HL-60 (cell line): ENCODE measurements at regions not wholly inside any gene's neighbourhood (a gene's known extent, or its start where the extent isn't known, plus 50 kb on each side); places are given as distances from the start of the nearest gene placed in this dataset.

Experiments
- DNase-seq, 2 experiments: peaks; one replicate each; pipeline ENCODE4 v3.0.0-alpha.2; 2010 to 2020; ENCODE audit warnings: low read depth in 1 of 2, low spot score in 1 of 2
- H3K27ac ChIP-seq: fragments of 250-450 bp; sonication (Bioruptor Pico); replicated peaks from 2 replicates; pipeline ENCODE4 v1.5.1; 2020; ENCODE audit warnings: mild to moderate bottlenecking, moderate library complexity
- H3K27me3 ChIP-seq: fragments of 250-450 bp; sonication (Bioruptor Pico); 2 replicates; pipeline ENCODE4 v1.5.1; 2021; ENCODE audit warnings: mild to moderate bottlenecking, moderate library complexity; ENCODE audit not compliant: insufficient read depth, poor library complexity, severe bottlenecking
- H3K4me3 ChIP-seq: replicated peaks from 2 replicates; pipeline ENCODE4 v1.5.1; 2011; ENCODE audit warnings: mild to moderate bottlenecking, control low read depth, low read length; ENCODE audit not compliant: insufficient read depth
- CTCF ChIP-seq: IDR thresholded peaks from one replicate; pipeline ENCODE4 v1.5.1; 2011; ENCODE audit warnings: low read length, control low read depth, inconsistent platforms; ENCODE audit not compliant: insufficient read depth
- GABPA ChIP-seq: IDR thresholded peaks from 2 replicates; pipeline ENCODE4 v1.6.1; 2012; ENCODE audit warnings: low read depth
- POLR2AphosphoS5 ChIP-seq: IDR thresholded peaks from 2 replicates; pipeline ENCODE4 v1.6.1; 2012; ENCODE audit warnings: low read depth
- REST ChIP-seq: IDR thresholded peaks from 2 replicates; pipeline ENCODE4 v1.6.1; 2012; ENCODE audit warnings: low read depth; ENCODE audit not compliant: insufficient replicate concordance
- SPI1 ChIP-seq: IDR thresholded peaks from 2 replicates; pipeline ENCODE4 v1.6.1; 2012; ENCODE audit warnings: low read depth, mild to moderate bottlenecking, borderline replicate concordance

- H3K27ac ChIP-seq, result no peak overlapping the region
- H3K27me3 ChIP-seq, result peaks cover 2% of the 10 kb centered on the region
- DNase-seq, result no peak
- H3K4me3 ChIP-seq, result no peak overlapping the region
- TF ChIP-seq REST (no peak), POLR2AphosphoS5 (no peak), CTCF (no peak), GABPA (no peak), SPI1 (no peak)
Measured at GRCh38 chr3:145785668-145786067, 375.3 kb downstream of the PLOD2 start.

GRCh38 chr3:145798007-145798406, 363.0 kb downstream of the PLOD2 start:
- no peak for DNase-seq
- Histone ChIP-seq H3K27me3 (no peaks in the 10 kb centered on the region), H3K27ac (no peak overlapping the region), H3K4me3 (no peak overlapping the region)
- TF ChIP-seq REST, result no peak
- no peak for TF ChIP-seq CTCF
- TF ChIP-seq SPI1, result no peak
- TF ChIP-seq POLR2AphosphoS5, result no peak
- TF ChIP-seq GABPA, result no peak

- no peak overlapping the region for H3K27ac ChIP-seq
- TF ChIP-seq REST (no peak), POLR2AphosphoS5 (no peak), GABPA (no peak), CTCF (no peak), SPI1 (no peak)
- no peak overlapping the region for H3K4me3 ChIP-seq
- no peak for DNase-seq
- no peaks in the 10 kb centered on the region for H3K27me3 ChIP-seq
Measured at GRCh38 chr3:145798696-145799537, 362.1 kb downstream of the PLOD2 start.
